ENCODE measurements at regions not wholly inside any gene's neighbourhood (a gene's known extent, or its start where the extent isn't known, plus 50 kb on each side); places are given as distances from the start of the nearest gene placed in this dataset.

DNA sequence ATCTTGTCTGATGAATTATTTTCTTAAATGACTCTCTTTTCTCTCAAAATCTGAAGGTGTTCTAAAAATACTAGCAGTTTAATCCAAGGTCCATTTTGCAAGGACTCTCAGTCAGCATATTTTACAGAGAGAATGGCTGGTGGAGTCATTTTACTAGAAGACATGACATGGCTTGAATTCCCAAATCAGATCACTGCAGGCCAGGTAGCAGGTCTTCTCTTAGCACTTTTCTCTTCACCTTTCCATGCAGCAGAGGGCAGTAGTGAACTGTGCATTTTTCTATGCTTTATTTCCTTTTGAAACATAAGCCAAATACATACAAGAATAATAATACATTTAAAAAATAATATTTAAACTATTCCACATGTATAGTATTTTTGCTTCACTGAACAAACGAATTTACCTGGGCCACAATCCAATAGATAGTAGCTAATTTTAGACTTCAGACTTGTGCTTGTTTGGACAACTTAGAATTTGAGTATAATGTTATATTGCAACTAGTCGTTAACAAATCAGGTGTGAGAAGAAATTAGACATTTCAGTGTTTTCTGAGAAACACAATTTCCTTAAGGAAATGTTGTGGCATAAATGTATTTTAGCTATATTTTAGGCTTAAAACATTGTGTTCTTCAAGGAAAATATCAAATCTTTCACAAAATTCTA lies 289.4 kb upstream of the DAB2 start:
- DNase-seq (ENCODE audit: low spot score in 2 of 2) = peak in 1 of 2 donors; percentile 63
- intact Hi-C loops (cut with DNase I; ENCODE audit: low total_unique reads) = no loop called here
- no peak overlapping the region for H3K4me3 ChIP-seq (ENCODE audit: low read depth, poor library complexity, severe bottlenecking)
- TF ChIP-seq POLR2A (IDR thresholded peaks at IDR 0.05) = no peak
- TF ChIP-seq, protein P1, sequence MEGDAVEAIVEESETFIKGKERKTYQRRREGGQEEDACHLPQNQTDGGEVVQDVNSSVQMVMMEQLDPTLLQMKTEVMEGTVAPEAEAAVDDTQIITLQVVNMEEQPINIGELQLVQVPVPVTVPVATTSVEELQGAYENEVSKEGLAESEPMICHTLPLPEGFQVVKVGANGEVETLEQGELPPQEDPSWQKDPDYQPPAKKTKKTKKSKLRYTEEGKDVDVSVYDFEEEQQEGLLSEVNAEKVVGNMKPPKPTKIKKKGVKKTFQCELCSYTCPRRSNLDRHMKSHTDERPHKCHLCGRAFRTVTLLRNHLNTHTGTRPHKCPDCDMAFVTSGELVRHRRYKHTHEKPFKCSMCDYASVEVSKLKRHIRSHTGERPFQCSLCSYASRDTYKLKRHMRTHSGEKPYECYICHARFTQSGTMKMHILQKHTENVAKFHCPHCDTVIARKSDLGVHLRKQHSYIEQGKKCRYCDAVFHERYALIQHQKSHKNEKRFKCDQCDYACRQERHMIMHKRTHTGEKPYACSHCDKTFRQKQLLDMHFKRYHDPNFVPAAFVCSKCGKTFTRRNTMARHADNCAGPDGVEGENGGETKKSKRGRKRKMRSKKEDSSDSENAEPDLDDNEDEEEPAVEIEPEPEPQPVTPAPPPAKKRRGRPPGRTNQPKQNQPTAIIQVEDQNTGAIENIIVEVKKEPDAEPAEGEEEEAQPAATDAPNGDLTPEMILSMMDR (IDR thresholded peaks at IDR 0.05) = peak in 1 of 3 donors; percentile 31
- WGBS, 2 donors = 21% methylated on average over 2 of the region's 2 CpGs

DNA sequence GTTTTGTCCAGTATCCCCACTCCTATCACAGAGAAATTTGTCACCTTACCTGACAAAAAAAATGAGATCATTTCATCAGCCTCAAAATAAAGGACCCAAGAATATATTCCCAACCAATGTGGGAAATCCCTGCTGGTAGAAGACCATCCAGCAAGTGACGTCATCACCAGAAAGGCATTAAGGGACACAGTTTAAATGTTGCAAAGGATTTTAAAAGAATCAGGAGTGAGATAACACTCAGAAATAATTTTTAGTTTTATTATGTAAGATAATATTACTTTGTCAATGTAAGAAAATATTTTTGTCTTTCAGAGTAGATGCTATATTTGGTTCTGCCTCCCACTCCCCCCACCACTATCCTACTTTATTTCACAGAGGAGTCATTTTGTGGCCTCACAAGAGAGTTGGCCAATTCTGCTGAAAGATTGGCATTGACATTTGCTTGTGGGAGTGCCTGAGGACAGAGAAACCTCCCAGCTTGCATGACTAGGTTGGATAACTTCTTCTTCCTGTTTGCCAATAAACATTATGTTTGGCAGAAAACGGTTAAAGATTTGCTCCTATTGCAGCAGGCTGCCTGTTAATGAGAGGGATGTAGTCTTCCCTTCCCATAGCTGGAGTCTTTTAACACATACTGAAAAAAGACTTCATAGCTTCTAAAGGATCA lies 288.6 kb upstream of the DAB2 start:
- TF ChIP-seq, protein P1 (IDR thresholded peaks at IDR 0.05) = no peak
- 12 to 19% methylated on average over 2 of the region's 2 CpGs for WGBS, 2 donors
- H3K4me3 ChIP-seq (ENCODE audit: low read depth, poor library complexity, severe bottlenecking) = no peak overlapping the region
- peak in 1 of 2 donors; percentile 52 for DNase-seq (ENCODE audit: low spot score in 2 of 2)
- intact Hi-C loops (cut with DNase I; ENCODE audit: low total_unique reads) = no loop called here

DNA sequence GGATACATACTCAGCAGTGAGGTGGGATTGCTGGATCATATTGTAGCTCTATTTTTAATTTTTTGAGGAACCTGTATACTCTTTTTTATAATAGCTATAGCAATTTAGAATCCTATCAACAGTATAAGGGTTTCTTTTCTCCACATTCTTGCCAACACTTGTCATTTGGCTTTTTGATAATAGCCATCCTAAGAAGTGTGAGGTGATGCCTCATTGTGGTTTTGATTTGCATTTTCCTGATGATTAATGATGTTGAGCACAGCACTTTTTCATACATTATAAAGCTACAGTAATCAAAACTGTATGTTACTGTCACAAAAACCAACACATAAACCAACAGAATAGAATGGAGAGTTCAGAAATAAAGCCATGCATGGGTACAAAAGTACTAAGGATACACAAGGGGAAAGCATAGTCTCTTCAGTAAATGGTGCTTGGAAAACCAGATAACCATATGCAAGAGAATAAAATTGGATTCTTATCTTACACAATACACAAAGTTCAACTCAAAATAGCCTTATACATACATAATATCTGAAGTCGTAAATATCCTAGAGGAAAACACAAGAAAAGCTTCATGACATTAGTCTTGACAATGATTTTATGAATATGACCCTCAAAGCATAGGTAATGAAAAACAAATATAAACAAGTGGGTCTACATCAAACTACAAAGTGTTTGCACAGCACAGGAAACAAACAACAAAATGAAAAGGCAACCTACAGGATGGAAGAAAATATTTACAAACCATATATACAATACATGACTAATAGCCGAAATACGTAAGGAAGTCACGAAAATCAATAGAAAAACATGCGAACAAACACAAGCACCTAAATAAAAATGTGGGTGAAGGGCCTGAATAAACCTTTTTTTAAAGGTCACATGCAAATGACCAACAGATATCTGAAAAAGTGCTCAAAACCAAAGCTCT lies 287.8 kb upstream of the DAB2 start:
- no peak for TF ChIP-seq POLR2A (IDR thresholded peaks at IDR 0.05)
- TF ChIP-seq, protein P1 (IDR thresholded peaks at IDR 0.05) = no peak
- no peak for DNase-seq (ENCODE audit: low spot score in 2 of 2)
- H3K4me3 ChIP-seq (ENCODE audit: low read depth, poor library complexity, severe bottlenecking) = no peak overlapping the region
- intact Hi-C loops (cut with DNase I; ENCODE audit: low total_unique reads) = no loop called here
- WGBS, 2 donors = 95 to 98% methylated on average over 5 of the region's 5 CpGs

DNA sequence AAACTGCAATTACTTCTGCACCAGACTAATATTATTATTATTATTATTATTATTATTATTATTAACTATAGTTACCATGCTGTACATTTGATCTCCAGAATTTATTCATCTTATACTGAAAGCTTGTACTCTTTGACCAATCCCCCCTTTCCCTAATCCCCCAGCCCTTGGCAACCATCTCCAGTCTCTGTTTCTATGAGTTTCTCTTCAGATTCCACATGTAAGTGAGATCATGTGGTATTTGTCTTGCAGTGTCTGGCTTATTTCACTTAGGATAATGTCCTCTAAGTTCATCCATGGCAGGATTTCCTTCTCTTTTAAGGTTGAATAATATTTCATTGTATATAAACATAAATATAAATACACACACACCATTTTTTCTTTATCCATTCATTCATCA lies 287.0 kb upstream of the DAB2 start:
- intact Hi-C loops (cut with DNase I; ENCODE audit: low total_unique reads) = no loop called here
- no peak for DNase-seq (ENCODE audit: low spot score in 2 of 2)
- no peak overlapping the region for H3K4me3 ChIP-seq (ENCODE audit: low read depth, poor library complexity, severe bottlenecking)
- no peak for TF ChIP-seq POLR2A (IDR thresholded peaks at IDR 0.05)
- TF ChIP-seq, protein P1 (IDR thresholded peaks at IDR 0.05) = no peak

DNA sequence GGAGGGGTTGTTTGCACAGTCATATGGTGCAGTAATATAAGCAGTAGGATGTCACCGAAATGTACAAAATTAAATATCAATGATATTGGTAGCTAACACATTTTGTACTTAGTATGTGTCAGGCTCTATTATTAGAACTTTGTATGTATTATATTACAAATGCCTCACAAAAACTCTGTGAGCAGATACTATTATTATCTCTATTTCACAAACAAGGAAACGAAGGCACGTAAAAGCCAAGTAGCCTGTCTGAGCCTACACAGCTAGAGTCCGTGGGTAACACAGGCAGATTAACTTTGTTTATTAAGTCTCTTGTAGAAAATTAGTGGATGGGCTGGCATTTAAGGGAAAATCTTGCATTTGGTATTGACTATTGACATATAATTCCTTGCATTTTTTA lies 284.3 kb upstream of the DAB2 start:
- intact Hi-C loops (cut with DNase I; ENCODE audit: low total_unique reads) = no loop called here
- H3K4me3 ChIP-seq (ENCODE audit: low read depth, poor library complexity, severe bottlenecking) = no peak overlapping the region
- DNase-seq (ENCODE audit: low spot score in 2 of 2) = no peak
- TF ChIP-seq, protein P1 (IDR thresholded peaks at IDR 0.05) = no peak
- TF ChIP-seq POLR2A (IDR thresholded peaks at IDR 0.05) = no peak
- WGBS, 2 donors = 89 to 94% methylated on average over 4 of the region's 4 CpGs
